ENCODE measurements at regions not wholly inside any gene's neighbourhood (a gene's known extent, or its start where the extent isn't known, plus 50 kb on each side); places are given as distances from the start of the nearest gene placed in this dataset.
"Not testable (repeated sequence)": the region's sequence is repeated elsewhere in the genome, so short reads cannot be mapped to it uniquely, and the experiment has no call there.

DNA sequence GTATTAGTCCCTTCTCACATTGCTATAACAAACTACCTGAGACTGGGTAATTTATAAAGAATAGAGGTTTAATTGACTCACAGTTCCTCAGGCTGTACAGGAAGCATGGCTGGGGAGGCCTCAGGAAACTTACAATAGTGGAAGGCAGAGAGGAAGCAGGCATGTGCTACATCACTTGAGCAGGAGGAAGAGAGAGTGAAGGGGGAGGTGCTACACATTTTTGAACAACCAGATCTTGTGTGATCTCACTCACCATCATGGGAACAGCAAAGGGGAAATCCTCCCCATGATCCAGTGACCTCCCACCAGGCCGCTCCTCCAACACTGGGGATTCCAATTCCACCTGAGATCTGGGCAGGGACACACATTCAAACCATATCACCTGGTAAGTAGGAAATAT, 630.6 kb downstream of the QKI start:
- no peak for DNase-seq

DNA sequence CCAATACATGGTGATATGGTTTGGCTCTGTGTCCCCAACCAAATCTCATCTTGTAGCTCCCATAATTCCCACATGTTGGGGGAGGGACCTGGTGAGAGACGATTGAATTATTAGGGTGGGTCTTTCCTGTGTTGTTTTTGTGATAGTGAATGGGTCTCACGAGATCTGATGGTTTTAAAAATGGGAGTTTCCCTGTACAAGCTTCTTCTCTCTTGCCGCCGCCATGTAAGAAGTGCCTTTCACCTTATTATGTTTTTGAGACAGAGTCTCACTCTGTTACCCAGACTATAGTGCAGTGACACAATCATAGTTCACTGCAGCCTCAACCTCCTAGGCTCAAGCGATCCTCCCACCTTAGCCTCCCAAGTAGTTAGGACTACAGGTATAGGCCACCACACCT, 629.1 kb downstream of the QKI start:
- not testable (repeated sequence) for DNase-seq

DNA sequence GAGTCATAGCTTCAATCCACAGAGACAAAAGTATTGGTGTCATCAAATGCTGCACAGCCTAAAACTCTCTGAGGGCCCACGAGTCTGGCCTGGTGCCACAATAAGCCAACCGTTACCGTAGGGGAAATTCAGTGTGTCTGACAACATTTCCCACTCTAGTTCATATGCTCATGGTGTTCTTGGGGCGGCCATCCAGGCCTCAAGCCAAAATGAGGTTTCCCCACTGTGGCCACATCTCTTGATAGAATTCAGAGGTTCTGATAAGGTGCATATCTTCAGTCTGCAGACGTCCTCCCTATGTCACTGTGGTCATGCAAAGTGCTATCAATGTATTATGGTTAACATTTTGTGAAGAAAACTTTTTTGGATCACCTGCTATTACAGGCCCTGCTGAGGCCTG, 627.7 kb downstream of the QKI start:
- DNase-seq: no peak

DNA sequence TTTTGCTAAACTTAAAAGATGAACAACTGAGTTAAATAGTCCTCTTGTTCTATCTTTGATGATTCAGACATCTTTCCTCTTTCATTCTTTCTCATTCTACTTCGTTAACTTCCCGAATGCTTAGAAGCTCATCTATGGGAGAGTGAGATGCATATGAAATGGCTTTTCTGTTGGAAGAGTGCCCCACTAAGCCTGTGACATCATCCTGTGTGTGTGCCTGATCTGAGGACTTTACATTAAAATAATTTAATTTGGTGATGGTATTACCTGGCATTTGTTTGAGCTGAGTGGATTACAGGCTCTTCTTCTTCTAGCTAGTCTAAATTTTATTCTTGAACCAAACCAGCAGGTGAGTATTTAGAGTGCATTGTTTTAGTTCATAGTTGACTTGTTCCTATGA, 626.5 kb downstream of the QKI start:
- DNase-seq: no peak

DNA sequence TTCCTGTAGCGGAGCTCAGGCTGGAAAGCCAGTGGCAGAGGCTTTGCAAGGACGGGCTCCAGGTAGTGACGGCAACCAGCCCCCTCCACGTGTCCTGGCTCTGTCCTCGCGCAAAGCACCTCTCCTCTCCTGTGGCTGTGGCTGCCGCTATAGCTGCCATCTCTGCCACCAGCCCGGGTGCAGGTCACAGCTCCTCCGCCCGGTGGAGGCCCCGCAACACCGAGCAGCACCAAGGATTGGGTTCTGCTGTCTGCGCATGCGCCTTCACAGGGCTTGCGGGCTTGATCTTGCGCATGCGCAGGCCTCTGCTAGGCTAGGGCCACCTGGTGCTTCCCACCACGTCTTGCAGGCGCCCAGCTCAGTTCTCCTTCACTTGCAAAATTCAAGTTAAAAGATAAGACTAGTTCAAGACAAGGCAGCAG, 625.4 kb downstream of the QKI start:
- no peak for DNase-seq

DNA sequence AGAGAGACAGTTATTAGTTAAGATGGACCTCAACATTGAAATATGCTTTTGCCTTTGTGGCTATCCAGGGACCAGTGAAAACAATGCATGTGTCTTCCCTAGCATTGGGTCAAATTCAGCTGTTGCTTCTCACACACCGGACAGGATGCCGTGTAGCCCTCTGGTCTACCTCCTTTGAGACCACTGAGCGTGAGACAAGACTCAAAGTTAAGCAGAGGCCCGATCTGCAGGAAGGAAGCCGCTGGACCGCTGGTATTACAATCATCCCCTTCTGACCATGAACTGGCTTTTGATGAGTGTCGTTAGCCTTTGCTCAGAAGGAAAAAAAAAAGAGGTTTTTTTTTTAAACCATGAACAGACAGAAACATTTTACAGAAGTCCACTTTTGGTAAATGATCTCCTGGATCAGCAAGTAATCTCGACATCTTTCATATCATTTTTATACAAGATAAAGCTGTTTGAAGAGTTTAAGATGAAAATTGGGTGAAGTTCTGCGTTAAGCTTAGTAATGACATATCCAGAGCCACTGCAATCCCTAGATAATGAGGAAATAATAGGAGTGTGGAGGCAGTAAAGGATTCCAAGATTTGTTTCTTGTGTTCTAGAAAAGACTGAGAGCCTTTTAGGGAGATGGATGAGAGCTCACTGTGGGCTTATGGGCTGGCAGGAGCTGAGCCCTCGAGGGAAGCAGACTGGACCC, 622.8 kb downstream of the QKI start:
- no peak for DNase-seq

DNA sequence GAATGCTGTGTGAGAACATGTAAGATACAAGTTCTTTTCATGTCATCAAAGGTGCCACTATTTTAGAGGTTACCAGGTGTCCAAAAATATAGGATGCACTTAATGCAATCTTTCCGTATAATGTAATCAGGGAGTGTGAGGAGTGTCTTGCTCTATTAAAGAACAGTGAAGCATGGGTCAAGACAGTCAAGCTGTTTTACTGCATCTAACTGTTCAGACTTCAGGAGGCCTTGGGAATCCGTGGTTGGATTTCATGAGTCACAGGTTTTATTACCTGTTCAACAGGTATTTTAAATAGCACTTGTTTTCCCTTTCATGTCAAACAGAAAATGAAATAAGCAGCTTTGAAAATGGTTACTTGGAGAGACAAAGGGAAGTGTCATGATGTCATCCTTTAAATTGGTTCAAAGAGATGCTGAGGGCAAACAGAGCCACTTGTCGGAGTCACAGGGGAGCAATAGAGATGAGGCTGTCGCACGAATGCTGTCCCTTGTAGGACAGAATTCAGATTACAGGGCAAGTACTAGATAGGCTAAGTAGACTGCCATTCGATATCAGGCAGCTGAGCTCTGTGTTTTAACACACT, 621.5 kb downstream of the QKI start:
- DNase-seq: peak; percentile 24

DNA sequence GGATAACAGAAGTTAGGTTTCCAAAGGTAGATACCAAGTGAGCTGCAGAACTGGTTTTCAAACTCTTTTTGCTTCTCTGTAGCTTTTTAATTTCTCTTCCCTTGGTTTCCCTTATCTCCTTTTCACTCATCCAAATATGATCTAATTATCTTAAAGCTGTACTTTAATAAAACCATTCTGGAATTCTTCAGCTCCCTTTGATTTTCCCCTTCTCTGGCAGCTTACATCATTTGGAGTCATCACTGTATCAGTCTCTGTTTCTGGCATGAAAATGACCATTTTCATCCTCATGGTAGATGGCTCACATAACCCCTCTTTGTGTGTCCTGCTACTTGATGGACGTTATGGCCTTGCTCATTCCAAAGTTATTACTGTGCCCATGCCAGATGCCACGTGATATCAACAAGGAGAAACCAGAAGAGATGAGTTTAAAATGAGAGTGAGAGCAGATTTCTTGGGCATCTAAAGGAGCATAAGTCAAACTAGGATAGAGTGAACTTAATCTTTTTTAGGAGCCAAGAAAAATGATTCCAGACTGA, 620.2 kb downstream of the QKI start:
- no peak for DNase-seq

DNA sequence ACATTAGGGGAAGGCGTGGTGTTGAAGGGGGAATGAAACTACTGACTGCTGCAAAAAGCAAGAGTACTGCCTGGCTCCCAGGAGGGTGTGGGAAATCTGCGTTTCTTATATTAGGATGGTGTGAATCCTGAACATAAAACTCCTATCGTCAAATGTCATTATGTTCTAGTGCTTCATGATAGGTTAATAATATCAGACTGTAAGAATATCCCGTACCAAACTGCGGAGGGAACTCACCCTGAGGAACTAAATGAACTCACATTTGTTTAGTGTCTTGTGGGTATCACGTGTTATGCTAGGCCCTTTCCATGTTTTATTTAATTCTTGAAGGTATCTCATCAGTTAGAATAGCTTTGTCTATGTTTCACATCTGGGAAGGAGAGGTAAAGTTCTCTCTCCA, 610.7 kb downstream of the QKI start:
- DNase-seq: no peak

DNA sequence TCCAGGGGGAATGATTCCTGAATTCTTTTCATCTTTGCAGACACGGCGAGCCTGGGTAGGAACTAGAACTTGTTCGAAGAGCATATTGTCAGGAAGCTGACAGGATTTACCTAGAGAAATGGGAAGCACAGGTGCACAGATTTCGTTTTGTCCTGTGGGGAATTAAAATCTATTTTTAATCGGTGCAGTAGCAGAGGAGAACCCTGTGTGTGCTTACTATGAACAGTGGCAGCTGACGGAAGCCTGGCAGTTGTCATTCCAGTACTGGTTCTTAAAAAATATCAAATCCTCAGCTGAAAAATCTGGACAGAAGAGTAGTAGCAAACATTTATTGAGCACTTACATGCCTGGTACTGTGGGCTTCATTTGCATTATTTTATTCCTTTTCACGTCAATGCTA, 609.0 kb downstream of the QKI start:
- DNase-seq: no peak

DNA sequence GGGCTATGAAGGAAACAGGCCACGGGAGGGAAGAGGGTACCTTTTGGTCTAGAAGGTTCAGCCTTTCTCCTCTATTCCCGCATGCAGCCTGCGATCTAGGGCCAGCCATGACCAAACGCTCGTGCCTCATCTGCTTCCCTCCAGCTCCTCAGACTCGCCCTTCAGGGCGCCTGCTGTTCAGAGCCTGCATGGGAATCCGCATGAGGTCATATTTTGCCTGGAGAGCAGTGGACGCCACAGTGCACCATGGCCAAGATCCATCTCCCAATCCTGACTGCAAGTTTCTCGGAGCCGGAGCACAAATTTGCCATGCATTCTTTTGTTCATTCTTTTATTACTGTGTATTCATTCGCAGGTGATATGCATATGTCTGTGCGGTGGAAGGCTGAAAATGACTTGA, 608.1 kb downstream of the QKI start:
- DNase-seq: no peak

DNA sequence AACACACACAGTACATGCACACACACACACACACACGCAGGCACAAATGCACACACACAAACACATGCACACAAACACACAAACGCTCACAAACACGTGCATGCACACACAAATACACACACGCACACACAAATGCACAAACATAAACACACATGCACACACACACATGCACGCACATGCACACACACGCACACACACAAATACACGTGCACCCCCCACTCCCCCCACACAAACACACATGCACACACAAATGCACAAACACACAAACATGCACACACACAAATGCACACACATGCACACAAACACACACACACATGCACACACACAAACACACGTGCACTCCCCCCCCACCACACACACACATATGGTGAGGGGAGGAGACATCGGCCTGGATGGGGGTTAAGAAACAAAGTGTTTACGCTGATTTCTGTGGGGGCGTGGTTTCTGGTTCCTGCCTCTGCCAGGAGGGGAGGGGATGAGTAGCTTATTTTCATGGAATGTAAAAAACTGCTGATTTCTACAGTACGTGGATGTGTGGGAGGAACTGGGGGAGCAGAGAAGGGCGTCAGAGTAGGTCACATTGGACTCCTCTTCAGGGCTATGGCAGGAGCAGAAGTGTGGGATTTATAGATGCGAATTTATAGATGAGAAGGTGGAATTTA, 607.2 kb downstream of the QKI start:
- DNase-seq: no peak

DNA sequence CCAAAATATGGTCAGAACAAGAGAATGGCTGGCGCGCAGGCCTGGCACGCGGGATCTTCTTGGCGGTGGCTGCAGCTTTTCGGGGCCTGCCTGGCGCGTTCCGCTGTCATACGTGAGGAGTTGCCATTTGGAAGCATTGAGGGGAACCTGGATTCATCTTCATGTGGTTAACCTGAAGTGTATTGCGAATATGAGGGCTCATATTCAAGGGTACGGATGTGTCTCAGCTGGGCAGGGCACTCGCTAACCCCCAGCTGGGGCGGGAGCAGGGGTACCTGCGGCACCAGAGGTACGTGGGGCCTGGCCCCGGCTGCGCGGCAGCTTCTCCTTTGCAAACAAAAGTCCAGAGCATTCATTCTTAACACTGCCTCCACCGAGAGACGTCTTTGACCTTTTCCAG, 605.6 kb downstream of the QKI start:
- no peak for DNase-seq

DNA sequence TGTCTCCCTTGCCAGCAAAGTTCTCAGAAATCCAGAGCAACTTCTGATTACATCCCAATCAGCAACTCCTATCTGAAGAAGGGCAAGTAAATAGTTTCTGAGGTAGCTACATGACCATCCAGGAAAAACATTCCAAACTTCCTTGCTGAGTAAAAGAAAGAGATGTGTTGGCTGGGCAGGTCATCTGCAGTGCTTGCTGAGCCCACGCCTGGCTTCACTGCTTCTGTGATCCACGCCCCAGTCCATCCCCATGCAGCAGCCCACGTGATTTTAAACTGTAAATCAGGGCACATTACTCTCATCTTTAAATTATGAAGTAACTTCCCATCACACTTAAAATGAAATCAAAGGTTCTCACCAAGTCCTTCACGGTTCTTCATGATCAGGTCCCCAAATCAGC, 603.6 kb downstream of the QKI start:
- no peak for DNase-seq

DNA sequence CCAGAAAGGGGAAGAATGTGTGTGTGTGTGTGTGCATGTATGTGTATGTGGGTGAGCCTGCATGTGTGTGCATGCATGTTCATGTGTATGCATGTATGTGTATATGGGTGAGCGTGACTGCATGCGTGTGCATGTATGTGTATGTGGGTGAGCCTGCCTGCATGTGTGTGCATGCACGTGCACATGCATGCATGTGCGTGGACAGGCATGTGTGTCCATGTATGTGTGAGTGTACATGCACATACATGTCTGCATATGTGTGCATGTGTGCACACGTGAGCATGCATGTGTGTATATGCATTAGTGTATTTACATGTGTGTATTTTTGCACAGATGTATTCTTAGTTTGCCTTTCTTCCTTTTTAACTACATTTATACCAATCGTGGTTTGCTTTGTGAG, 601.5 kb downstream of the QKI start:
- DNase-seq: no peak

DNA sequence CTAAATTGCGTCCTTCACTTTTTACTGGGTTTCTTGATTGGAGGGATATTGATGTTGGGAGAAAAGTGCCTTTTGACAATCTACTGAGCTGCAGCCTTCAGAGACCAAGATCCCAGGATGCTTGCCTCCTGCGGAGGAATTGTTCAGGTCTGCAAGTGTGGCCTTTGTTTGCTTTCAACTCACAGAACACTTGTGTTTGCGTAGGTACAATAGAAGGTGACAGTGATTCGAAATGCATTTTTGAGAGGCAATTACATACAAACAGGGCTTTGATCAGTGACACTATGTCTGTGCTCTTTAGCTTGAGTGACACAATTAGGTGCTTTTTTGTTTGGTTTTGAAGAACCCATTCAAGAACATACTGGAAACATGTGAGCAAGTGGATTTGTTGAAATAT, 600.6 kb downstream of the QKI start:
- DNase-seq: no peak

DNA sequence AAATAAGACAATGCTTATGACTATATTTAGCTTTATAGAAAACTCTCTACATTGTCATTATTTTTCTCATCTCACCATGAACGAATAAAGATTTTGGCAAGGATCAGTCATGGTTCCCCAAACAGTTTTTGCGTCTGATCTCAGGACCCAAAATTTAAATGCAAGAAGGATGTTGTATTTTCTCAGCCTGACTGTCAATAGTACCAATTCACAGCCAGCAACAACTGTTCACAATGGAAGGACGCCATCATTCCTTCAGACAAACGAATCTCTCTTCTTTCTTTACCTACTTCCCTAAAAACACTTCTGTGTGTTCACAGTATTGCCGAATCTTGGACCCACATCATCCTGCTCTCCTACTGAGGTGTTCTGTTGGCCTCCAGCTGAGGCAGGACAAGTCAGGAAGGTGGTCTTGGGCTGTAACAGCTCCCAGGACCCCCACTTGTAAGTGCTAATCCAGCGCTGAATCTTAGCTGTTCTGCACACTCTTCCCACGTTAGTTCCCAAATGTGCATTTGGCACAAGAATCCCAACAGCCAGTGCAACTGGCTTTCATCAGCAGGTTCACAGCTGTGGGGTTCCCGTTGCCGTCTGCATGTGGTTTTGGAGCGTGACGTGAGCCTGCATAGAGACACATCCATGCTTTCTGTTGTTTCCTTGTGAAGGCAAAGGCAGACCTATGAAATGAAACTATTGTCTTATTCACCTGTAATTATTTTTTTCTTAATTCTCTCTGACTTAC, 600.0 kb downstream of the QKI start:
- DNase-seq: no peak

DNA sequence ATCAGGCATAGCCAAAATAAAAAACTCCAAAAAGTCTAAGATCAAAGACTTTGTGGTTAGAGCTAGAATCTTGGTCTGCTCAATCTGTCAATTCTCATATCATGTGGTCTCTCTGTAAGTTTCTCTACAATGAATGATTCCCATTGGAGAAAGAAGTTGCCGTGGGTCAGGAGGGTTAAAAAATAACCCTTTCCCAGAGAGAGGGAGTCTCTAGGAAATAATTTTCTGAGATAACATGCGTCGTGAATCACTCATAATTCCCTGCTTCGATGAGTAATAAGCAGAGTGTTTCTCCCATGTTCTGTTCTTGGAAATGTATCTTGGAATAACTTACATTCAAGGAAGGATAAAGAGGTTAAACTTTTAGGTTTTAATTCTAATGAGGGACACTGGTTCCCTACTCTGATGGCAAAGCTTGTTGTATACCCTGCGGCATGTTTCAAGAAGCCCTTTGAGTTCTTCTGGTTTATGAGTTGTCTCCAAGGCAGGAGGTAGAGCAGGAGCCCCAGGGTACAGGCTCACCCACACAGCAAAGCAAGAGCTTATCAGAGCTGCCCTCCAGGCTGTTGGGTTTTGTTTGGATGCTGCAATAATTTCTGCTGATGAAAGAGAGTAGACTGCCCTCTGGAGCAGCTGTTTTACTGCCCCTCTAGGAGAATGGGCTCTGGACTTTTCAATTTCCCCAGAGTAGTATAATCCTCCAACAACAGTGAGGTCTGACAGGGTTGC, 599.1 kb downstream of the QKI start:
- DNase-seq: no peak

DNA sequence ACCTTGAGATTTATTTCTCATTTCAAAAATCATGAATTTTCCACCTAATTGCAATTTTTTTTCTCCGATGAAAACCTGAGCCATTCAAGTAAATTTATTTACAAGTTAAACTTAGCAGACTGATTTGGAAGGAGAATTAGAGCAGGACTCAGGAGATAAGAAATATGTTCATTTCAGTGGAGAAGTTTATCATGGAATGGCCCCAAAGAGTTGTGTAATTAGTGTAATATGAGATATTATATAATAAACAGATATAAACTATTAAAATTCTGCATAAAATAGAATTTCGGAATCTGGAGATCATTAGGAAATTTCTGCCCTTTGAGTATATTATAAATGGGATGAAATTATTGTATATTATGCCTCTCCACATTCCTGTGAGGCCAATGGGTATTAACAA, 596.8 kb downstream of the QKI start:
- DNase-seq: no peak

DNA sequence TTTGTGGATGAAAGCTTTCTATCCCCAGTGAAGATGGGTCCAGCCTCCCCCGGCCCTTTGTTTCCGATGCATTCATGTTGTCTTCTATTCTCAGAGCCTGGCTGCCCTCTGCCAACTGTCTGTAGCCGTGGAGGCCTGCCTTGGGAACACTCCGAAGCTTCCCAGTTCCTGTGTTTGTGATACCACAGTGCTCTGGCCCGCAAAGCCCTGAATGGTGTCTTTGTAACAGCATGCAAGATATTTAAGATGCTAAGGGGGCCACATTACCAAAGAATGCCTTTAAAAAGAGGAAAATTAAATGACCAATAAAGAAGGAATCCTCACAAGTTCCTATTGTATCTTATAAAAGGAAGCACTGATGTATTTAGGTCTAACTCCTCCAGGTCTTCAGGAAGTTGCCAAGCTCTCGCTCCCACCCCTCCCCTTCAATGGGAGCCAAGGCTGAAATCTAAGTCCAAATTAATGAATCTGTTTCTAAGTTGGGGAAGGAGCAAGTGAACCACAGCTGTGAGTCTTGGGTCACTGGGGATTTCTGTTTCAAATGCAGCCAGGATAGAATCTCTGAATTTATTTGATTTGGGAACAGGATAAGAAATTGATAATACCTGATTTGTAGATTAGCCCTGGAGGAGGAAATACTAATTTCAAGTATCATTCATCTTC, 596.1 kb downstream of the QKI start:
- no peak for DNase-seq

DNA sequence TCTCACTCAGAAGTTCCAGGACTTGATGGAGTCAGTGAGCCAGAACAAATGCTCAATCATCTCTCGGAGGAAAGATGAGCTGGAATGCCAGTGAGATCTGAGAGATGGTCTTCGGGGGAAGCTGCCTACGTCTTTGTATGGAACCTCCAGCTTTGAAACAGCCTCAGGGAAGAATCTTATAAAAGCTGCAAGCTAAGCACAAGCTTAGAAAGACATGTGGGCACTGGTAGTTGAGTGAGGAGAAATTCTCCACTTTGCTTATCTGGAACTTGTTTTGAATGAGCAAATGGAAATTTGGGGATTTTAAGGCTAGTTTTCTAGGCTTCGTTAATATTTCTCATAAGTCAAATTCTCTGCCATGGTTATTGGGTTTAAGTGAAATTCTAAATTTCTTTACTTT, 594.4 kb downstream of the QKI start:
- DNase-seq: no peak

DNA sequence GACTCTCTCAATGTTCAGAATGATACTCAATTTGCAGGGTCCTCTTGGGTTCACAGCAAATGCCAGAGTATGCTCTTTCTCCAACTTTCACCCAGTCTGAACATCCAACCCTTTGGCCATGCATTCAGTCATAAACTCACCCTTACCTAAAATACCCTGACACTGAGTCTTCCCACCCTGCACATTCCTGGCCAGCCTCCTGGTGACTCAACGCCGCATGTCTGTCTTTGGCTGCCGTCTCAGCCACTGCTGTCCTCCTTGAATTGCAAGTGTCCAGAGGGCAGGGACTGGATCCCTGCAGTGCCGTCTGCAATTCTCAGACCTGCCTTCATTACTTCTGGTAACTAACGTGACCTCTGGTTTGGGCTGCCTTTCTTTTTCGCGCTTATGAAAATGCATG, 593.4 kb downstream of the QKI start:
- DNase-seq: no peak
